ENCODE measurements at regions not wholly inside any gene's neighbourhood (a gene's known extent, or its start where the extent isn't known, plus 50 kb on each side); places are given as distances from the start of the nearest gene placed in this dataset.

GRCh38 chr6:97427648-97428047 is 144.6 kb upstream of the MMS22L start (continued):
- no peak for TF ChIP-seq MAFK (IDR thresholded peaks at IDR 0.05; ENCODE audit: low read depth, low read length)

- POLR2A ChIA-PET (ENCODE audit: partially characterized antibody), result no interaction called here
- no peak overlapping the region for H3K23ac ChIP-seq (ENCODE audit: insufficient read length)
Measured at GRCh38 chr6:97437087-97437486, 154.1 kb upstream of the MMS22L start.

More at GRCh38 chr6:97437087-97437486, 154.1 kb upstream of the MMS22L start:
- FAIRE-seq, result peak; percentile 66
- Histone ChIP-seq H3K56ac (replicated peaks; ENCODE audit: insufficient read length, low read depth, low read length) (no peak overlapping the region), H2BK5ac (ENCODE audit: low read depth, low read length) (no peak overlapping the region), H3K27ac (ENCODE audit: low read depth, low read length) (no peak overlapping the region), H3K27me3 (replicated peaks in 1 of 4; ENCODE audit: control insufficient read depth in 3 of 4, extremely low read depth in 1 of 4, insufficient read depth in 3 of 4, low read length in 3 of 4) (no peaks in the 10 kb centered on the region), H3K9ac (replicated peaks in 1 of 4; ENCODE audit: extremely low read depth in 1 of 4, low read depth in 3 of 4, low read length in 3 of 4) (no peak overlapping the region), H2AFZ (ENCODE audit: low read length) (no peak overlapping the region), H3K18ac (ENCODE audit: extremely low read depth, low read length) (no peak overlapping the region), H3K79me2 (ENCODE audit: control insufficient read depth in 1 of 2, insufficient read depth in 2 of 2, low read length in 2 of 2) (no peaks in the 10 kb centered on the region), H3K14ac (ENCODE audit: insufficient read length) (no peak overlapping the region), H2BK120ac (replicated peaks; ENCODE audit: low read depth, low read length) (no peak overlapping the region), H3K4ac (replicated peaks; ENCODE audit: insufficient read length, low read depth, low read length) (no peak overlapping the region), H3K9me3 (ENCODE audit: insufficient read depth in 2 of 2, low read depth in 1 of 2, low read length in 1 of 2) (no peaks in the 10 kb centered on the region), H2AK5ac (ENCODE audit: low read depth, low read length) (no peak overlapping the region), H3K23me2 (ENCODE audit: low read depth, low read length) (no peaks in the 10 kb centered on the region), H2BK20ac (ENCODE audit: low read length) (no peak overlapping the region), H3K4me1 (replicated peaks in 1 of 4; ENCODE audit: control insufficient read depth in 3 of 4, insufficient read depth in 4 of 4, low read length in 3 of 4) (no peaks in the 10 kb centered on the region; a peak in 2 of 7 replicates), H4K91ac (replicated peaks; ENCODE audit: insufficient read length, low read length) (no peak overlapping the region), H2BK12ac (ENCODE audit: low read depth, low read length) (no peak overlapping the region), H3K36me3 (ENCODE audit: control insufficient read depth in 2 of 4, insufficient read depth in 4 of 4, low read length in 3 of 4) (no peaks in the 10 kb centered on the region), H4K20me1 (replicated peaks in 1 of 2; ENCODE audit: control insufficient read depth in 1 of 2, insufficient read depth in 2 of 2, low read length in 2 of 2) (no peaks in the 10 kb centered on the region), H2BK15ac (ENCODE audit: low read length) (no peak overlapping the region), H3K79me1 (ENCODE audit: low read depth, low read length) (no peaks in the 10 kb centered on the region), H3K4me2 (ENCODE audit: insufficient read depth in 1 of 2, low read depth in 2 of 2, low read length in 2 of 2) (no peak overlapping the region), H4K8ac (ENCODE audit: extremely low read depth, insufficient read depth, low read length) (no peak overlapping the region), H4K5ac (ENCODE audit: insufficient read length, low read depth, low read length) (no peak overlapping the region), H3K4me3 (ENCODE audit: extremely low read depth in 1 of 4, insufficient read depth in 2 of 4, low read depth in 3 of 4, low read length in 4 of 4) (no peak overlapping the region)
- DNase-seq (ENCODE audit: low read depth in 1 of 2, low spot score in 2 of 2), result no peak
- WGBS, 2 experiments (ENCODE audit: extremely low coverage in 1 of 2, insufficient coverage in 1 of 2, insufficient read length in 1 of 2, insufficient replicate concordance in 2 of 2, low coverage in 1 of 2, low lambda C conversion rate in 2 of 2, missing lambda C conversion rate in 1 of 2), result 38% methylated on average over 3 of the region's 3 CpGs; no CpG with 5 or more reads in 1 of the 2 experiments
- CTCF ChIA-PET (ENCODE audit: partially characterized antibody), result interaction anchor here (0.6 to 3.1 kb wide), 25 partner anchors 9 to 1192 kb away, joined by 3 to 14 read pairs (median 3); no protein-coding TSS in a partner anchor
- TF ChIP-seq CTCF (IDR thresholded peaks at IDR 0.05; ENCODE audit: control extremely low read depth in 1 of 3, insufficient read depth in 1 of 3, low read depth in 1 of 3, low read length in 3 of 3), result peak in 2 of 3 experiments; percentile 59 to 68; a peak in 2 of 4 replicates
- no peak for TF ChIP-seq TAF1 (IDR thresholded peaks at IDR 0.05; ENCODE audit: low read depth, low read length)
- no peak for TF ChIP-seq YY1 (IDR thresholded peaks at IDR 0.05; ENCODE audit: low read depth, low read length)
- no peak for TF ChIP-seq CTBP2 (IDR thresholded peaks at IDR 0.05; ENCODE audit: borderline replicate concordance, insufficient read depth, insufficient read length, low read length)
- no peak for TF ChIP-seq RBBP5 (IDR thresholded peaks at IDR 0.05; ENCODE audit: borderline replicate concordance, low read depth, low read length)
- peak; percentile 55 to 62 for TF ChIP-seq RAD21 (IDR thresholded peaks at IDR 0.05 in 1 of 2, conservative IDR thresholded peaks at IDR 0.05 in 1 of 2; ENCODE audit: low read depth in 2 of 2, low read length in 2 of 2)
- TF ChIP-seq NANOG (IDR thresholded peaks at IDR 0.05; ENCODE audit: insufficient read depth, low read depth, low read length, poor library complexity, severe bottlenecking), result no peak
